Spleen (tissue), 11 donors: ENCODE measurements at regions not wholly inside any gene's neighbourhood (a gene's known extent, or its start where the extent isn't known, plus 50 kb on each side); places are given as distances from the start of the nearest gene placed in this dataset.

Source experiments
- DNase-seq: peaks from one replicate; pipeline ENCODE4 v3.0.0-alpha.2; 2020
- H3K27ac ChIP-seq, 8 donors: fragments of 200-600 bp; sonication (generic) in 7 of 8; 1 replicate in 4 of 8; 2 replicates in 4 of 8; pipeline versions ENCODE4 v1.5.0 to v1.8.0; 2016 to 2021; ENCODE audit warnings: inconsistent platforms in 4 of 8, mild to moderate bottlenecking in 4 of 8, moderate library complexity in 1 of 8
- H3K27me3 ChIP-seq, 7 donors: fragments of 200-600 bp; sonication (generic) in 6 of 7; replicated peaks in 1 of 7; 1 replicate in 4 of 7; 2 replicates in 3 of 7; pipeline versions ENCODE4 v1.5.0 to v1.8.0; 2016 to 2021; ENCODE audit warnings: inconsistent platforms in 3 of 7, mild to moderate bottlenecking in 1 of 7
- H3K36me3 ChIP-seq, 6 donors: fragments of 200-600 bp; sonication (generic) in 5 of 6; 1 replicate in 4 of 6; 2 replicates in 2 of 6; pipeline versions ENCODE4 v1.5.0 to v1.8.0; 2016 to 2021; ENCODE audit warnings: inconsistent platforms in 2 of 6
- H3K4me1 ChIP-seq, 6 donors: fragments of 200-600 bp; sonication (generic) in 5 of 6; 1 replicate in 3 of 6; 2 replicates in 3 of 6; pipeline versions ENCODE4 v1.5.0 to v1.8.0; 2016 to 2021; ENCODE audit warnings: inconsistent platforms in 3 of 6
- H3K4me3 ChIP-seq, 8 donors: fragments of 200-600 bp; sonication (generic) in 7 of 8; 1 replicate in 4 of 8; 2 replicates in 4 of 8; pipeline versions ENCODE4 v1.5.0 to v1.8.0; 2016 to 2021; ENCODE audit warnings: inconsistent platforms in 4 of 8, mild to moderate bottlenecking in 4 of 8, moderate library complexity in 2 of 8
- H3K9me3 ChIP-seq, 8 donors: fragments of 200-600 bp; sonication (generic) in 7 of 8; 1 replicate in 4 of 8; 2 replicates in 4 of 8; pipeline versions ENCODE4 v1.5.0 to v1.8.0; 2016 to 2021; ENCODE audit warnings: inconsistent platforms in 4 of 8
- CTCF ChIP-seq, 11 experiments: fragments of 200-600 bp in 7 of 11; fragments of 450-650 bp in 4 of 11; sonication (generic) in 4 of 11; IDR thresholded peaks in 8 of 11; conservative IDR thresholded peaks in 3 of 11; 1 replicate in 7 of 11; 2 replicates in 4 of 11; pipeline versions ENCODE4 v1.4.0 to v1.8.0; 2016 to 2021; ENCODE audit warnings: antibody characterized with exemption in 11 of 11, inconsistent platforms in 4 of 11, mild to moderate bottlenecking in 1 of 11
- POLR2A ChIP-seq, 3 donors: fragments of 450-650 bp; IDR thresholded peaks; one replicate each; pipeline ENCODE4 v1.5.1; 2017; ENCODE audit warnings: antibody characterized with exemption in 3 of 3, mild to moderate bottlenecking in 1 of 3
- POLR2AphosphoS5 ChIP-seq, 3 donors: sonication (generic); formaldehyde crosslinking; IDR thresholded peaks; one replicate each; pipeline ENCODE4 v1.5.1; 2017; ENCODE audit warnings: antibody characterized with exemption in 3 of 3
- WGBS, 5 donors: extraction: QIAGEN DNeasy Blood & Tissue Kit in 3 of 5; methylation state at CpG; one replicate each; pipeline versions ENCODE4 v1.1.5 to v1.1.7; 2013 to 2018; 5-methylcytosine and 5-hydroxymethylcytosine counted together
- intact Hi-C: fragments of 100-400 bp; cut with DNase I; formaldehyde crosslinking; loops from one replicate; pipeline ENCODE4 v1.15.0; 2023; ENCODE audit warnings: low total_unique reads
- donor health status: healthy with polysubstance abuse.
- donor health status: DM: no; HTN: no; CAD: no; lungs with moderate emphysema.
- donor health status: DM: no; HTN: no; CAD: no.
- donor health status: Bipolar disorder and iron deficiency.
- donor health status: healthy.
- donor health status: DM: no; HTN: no; CAD: no.
- donor health status: DM: yes; HTN: yes; CAD: no.

GRCh38 chr12:59963546-59963945 is 367.7 kb downstream of the SLC16A7 start:
- TF ChIP-seq CTCF (IDR thresholded peaks at IDR 0.05 in 8 of 11, conservative IDR thresholded peaks at IDR 0.05 in 3 of 11) = no peak
- Histone ChIP-seq H3K4me1 (no peaks in the 10 kb centered on the region), H3K4me3 (no peak overlapping the region), H3K27me3 (no peaks in the 10 kb centered on the region), H3K9me3 (peaks cover 0 to 10% (median 4%) of the 10 kb centered on the region in 8 donors), H3K27ac (no peak overlapping the region), H3K36me3 (no peaks in the 10 kb centered on the region)
- 70 to 91% (median 76%) methylated on average over 1 of the region's 1 CpG for WGBS, 5 donors
- DNase-seq = no peak
- intact Hi-C loops = no loop called here

- WGBS, 5 donors = 47 to 82% (median 68%) methylated on average over 4 of the region's 4 CpGs
- Histone ChIP-seq H3K27me3 (no peaks in the 10 kb centered on the region), H3K36me3 (no peaks in the 10 kb centered on the region), H3K4me3 (no peak overlapping the region), H3K9me3 (peaks cover 0 to 3% (median 0%) of the 10 kb centered on the region in 8 donors), H3K4me1 (no peaks in the 10 kb centered on the region), H3K27ac (no peak overlapping the region)
- intact Hi-C loops = no loop called here
- TF ChIP-seq POLR2A (IDR thresholded peaks at IDR 0.05) (no peak), POLR2AphosphoS5 (IDR thresholded peaks at IDR 0.05) (no peak), CTCF (IDR thresholded peaks at IDR 0.05 in 8 of 11, conservative IDR thresholded peaks at IDR 0.05 in 3 of 11) (no peak)
- no peak for DNase-seq
These were observed 377.1 kb downstream of the SLC16A7 start for GRCh38 chr12:59972905-59973304.

- DNase-seq = no peak
- intact Hi-C loops = no loop called here
- Histone ChIP-seq H3K27ac (no peak overlapping the region), H3K4me3 (no peak overlapping the region), H3K36me3 (no peaks in the 10 kb centered on the region), H3K27me3 (no peaks in the 10 kb centered on the region), H3K4me1 (no peaks in the 10 kb centered on the region), H3K9me3 (no peaks in the 10 kb centered on the region)
- WGBS, 5 donors = 72 to 81% (median 76%) methylated on average over 2 of the region's 2 CpGs
- TF ChIP-seq POLR2AphosphoS5 (IDR thresholded peaks at IDR 0.05) (no peak), CTCF (IDR thresholded peaks at IDR 0.05 in 8 of 11, conservative IDR thresholded peaks at IDR 0.05 in 3 of 11) (no peak), POLR2A (IDR thresholded peaks at IDR 0.05) (no peak)
These were observed 377.7 kb downstream of the SLC16A7 start for GRCh38 chr12:59973515-59973914.

GRCh38 chr12:59977779-59978178 is 381.9 kb downstream of the SLC16A7 start:
- Histone ChIP-seq H3K4me3 (no peak overlapping the region), H3K27ac (no peak overlapping the region), H3K4me1 (no peaks in the 10 kb centered on the region), H3K9me3 (no peaks in the 10 kb centered on the region), H3K36me3 (no peaks in the 10 kb centered on the region), H3K27me3 (no peaks in the 10 kb centered on the region)
- WGBS, 5 donors = 43 to 62% (median 51%) methylated on average over 4 of the region's 4 CpGs
- TF ChIP-seq CTCF (IDR thresholded peaks at IDR 0.05 in 8 of 11, conservative IDR thresholded peaks at IDR 0.05 in 3 of 11) (no peak), POLR2A (IDR thresholded peaks at IDR 0.05) (no peak), POLR2AphosphoS5 (IDR thresholded peaks at IDR 0.05) (no peak)
- no peak for DNase-seq
- intact Hi-C loops = no loop called here
